ENCODE measurements at regions not wholly inside any gene's neighbourhood (a gene's known extent, or its start where the extent isn't known, plus 50 kb on each side); places are given as distances from the start of the nearest gene placed in this dataset.
"Not testable (repeated sequence)": the region's sequence is repeated elsewhere in the genome, so short reads cannot be mapped to it uniquely, and the experiment has no call there.

DNA sequence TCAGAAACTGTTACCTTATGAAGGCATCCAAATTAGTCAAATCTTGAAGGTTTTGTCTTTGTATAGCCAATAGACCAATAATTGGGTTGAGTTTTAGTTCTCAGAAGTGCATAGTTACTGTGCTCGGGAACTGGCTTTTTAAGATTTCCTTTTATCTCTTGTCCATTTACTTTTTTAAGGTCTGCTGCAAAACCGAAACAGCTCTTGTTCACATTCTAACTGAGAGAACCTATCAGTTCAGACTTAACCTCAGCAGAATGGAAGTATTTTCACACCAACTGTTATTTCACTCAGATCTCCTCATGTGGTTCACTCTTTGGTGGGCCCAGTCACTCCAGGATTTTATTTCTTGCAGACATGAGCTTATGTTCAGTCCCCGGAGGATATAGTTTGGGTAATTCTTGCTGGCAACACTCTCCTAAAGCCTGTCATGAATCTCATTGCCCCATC, 55.5 kb downstream of the TPBG start:
- peak; percentile 9 for DNase-seq (ENCODE audit: low read depth)

DNA sequence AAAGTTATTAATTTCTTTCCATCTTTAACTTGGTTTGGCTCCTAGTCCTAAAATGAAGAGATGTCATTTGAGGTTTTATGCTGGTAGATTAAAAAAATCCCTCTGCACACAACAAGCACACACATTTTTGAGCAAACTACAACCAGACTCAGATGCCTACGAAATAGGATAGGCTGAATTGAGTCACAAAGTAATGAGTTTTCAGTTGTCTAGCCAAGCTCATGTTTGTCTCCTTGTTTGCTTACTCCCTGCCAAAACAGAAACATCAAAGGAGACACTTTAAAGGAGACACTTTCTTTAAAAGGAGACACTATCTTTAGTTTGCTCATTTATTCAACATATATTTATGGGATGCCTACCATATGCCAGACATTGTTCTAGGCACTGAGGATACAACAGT, 56.2 kb downstream of the TPBG start:
- peak; percentile 7 for DNase-seq (ENCODE audit: low read depth)

DNA sequence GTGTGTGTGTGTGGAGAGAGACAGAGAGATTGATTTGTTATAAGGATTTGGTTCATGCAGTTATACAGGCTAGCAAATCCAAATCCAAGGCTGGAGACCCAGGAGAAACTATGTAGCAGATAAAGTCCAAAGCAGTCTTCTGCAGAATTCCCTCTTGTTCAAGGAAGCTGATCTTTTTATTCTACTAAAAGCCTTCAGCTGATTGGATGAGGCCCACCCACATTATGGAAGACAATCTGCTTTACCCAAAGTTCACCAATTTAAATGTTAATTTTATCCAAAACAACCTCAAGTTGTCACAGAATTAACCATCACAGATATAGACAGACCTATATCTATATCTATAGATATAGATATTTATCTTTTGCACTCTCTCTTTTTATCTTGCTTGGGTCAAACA, 67.0 kb downstream of the TPBG start:
- no peak for DNase-seq (ENCODE audit: low read depth)

DNA sequence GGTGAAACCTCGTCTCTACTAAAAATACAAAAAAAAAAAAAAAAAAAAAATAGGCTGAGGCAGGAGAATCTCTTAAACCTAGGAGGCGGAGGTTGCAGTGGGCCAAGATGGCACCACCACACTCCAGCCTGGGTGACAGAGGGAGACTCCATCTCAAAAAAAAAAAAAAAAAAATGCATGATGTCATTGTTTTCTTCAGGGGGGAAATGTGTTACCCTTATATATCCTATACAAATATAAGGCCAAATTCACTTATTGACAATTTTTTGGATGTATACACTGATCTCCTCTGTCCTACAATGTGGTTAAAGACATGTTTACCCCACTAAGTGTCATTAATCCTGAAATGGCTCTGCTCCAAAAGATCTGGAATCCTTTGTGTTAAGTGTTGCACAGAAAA, 73.1 kb downstream of the TPBG start:
- no peak for DNase-seq (ENCODE audit: low read depth)

DNA sequence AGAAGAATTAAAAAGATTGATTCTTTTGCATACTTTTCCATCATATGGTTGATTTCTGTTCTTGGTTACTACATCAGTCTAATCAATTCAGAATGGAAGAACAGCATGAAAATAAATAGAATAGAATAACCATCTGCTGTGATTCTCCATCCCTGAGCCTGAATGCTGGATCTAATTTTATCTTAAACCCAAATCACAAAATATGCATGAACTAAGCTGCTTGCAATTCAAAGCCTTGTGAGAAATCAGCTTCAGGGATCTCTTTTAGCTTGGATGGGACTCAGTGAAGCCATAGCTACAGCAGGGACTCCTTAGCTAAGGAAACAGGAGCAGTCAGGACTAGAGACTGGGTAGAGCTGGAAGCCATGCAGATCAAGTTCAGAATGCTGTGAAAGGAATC, 74.1 kb downstream of the TPBG start:
- no peak for DNase-seq (ENCODE audit: low read depth)

DNA sequence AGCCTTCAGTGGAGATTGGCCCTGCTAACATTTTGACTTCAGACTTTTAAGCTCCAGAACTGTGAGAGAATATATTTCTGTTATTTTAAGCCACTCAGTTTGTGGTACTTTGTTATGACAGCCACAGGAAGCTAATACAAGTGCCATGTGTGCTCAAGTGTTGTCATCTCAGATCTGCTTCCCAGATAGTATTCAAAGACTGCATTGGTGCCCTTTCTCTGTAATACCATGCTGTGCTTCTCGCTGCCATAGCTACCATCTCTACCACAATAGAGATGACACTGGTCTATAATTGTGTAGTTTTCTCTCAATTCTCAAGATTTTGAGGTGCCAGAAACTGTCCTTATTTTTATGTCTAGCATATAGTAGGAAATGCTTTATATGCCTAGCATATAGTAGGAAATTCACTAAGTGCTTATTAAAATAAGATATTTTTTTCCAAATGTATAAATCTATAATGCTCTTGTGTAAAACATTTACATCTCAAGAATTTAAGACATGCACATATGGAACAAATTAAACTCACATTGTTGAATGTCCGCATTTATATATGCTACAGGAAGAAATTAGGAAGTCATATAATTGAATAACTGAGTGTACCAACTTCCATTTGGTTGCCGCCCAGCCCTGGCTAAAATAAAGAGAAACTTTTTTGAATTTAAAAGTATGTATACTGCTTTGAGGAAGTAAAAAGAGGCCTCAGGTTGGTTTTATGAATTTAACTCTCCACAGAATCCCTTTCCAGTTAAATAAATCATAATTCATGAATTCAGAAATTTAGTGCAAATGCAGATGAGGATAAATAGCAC, 77.6 kb downstream of the TPBG start:
- no peak for DNase-seq (ENCODE audit: low read depth)

DNA sequence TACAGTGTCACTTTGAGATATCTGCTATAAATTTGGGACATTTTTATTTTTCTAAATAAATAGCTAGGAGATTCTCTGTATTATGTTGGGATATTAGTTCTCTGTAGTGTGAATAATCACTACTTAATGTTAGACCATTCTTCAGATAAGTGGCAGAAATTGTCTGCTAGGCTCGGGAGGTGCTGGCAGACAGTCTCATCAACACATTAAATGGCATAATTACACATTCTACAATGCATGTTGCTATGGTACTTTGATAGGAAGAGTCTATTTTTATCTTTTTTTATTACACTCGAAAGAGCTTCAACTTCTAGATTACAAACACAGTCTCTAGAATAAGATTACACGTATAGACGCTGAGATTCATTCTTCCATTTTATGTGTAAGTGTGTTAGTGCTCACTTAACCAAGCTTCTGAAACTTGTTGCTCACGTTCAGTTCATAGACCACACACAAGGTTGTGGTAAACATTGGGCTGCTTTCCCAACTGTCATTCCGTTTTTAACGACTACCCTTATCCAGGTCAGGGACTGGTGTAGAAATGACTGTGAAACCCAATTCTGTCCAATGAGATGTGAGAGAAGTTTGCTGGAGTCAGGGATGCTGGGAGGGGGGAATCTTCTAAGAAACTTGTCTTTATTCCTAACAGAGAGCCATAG, 78.6 kb downstream of the TPBG start:
- no peak for DNase-seq (ENCODE audit: low read depth)

DNA sequence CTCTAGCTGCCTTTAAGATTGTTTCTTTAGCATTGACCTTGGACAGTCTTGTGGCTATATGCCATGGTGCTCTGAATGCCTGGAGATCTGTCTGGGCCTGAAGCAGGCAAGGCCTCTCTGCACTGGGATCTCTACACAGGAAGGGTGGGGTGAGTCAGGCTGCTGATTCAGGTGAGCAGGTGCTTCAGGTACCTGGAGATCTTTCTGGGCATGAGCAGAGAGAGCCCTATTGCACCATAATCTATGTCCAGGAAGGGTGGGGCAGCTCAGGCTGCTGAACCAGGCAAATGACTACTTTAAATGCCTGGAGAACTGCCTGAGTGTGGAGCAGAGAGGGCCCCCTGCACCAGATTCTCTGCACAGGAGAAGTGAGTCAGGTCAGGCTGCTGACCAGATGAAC, 94.5 kb downstream of the TPBG start:
- DNase-seq (ENCODE audit: low read depth): no peak

DNA sequence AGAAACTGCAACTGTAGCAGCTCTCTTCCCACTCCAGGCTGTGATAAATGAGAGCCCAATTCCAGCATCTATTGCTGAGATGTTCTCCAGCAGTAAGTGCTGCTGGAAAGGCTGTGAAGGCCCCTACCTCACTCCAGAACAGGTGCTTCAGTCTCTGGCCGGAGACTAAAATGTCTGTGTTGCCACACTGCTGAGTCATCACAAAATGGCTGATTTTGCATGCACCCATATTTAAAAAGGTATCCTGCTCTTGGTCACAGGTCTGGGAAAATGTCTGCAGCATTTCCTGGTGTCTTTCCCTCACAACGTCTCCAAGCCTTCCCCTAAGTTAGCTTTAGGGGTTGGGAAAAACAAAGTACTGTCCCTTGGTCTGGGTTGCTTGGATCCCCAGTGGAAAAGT, 95.1 kb downstream of the TPBG start:
- DNase-seq (ENCODE audit: low read depth): no peak

DNA sequence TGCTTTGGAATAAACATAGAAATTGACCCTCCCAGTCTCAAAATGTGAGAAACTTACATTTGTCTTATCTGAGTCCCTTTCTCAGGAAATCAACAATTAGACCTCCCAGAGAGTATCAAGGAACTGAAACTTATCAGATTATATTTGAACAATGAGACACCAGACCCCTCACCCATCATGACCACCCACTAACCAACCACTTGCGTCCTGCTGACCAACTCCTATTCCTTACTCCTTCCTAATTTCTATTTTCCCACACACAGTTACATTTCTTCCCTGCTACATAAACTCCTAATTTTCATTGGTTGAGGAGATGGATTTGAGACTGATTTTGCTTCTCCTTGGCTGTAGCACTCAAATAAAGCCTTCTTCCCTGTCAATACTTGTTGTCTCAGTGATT, 97.9 kb downstream of the TPBG start:
- no peak for DNase-seq (ENCODE audit: low read depth)

DNA sequence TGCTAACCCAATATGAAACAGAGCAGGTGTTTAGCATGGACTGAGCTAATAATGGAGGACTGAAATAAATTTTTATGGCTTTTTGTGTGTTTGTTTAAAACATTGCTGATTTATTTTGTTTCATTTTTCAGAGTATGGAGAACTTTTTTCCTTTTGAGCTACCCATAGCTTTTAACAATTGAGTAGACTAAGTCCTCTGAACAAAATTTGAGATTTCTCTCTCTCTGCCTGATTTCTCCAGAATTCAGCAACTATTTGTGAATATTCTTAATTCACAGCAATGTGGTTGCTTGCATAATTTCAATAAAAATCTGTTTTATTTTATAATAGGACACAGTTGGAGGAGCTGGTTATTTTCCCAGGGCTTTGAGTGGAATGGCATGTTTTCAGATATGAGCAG, 103.7 kb downstream of the TPBG start:
- no peak for DNase-seq (ENCODE audit: low read depth)

DNA sequence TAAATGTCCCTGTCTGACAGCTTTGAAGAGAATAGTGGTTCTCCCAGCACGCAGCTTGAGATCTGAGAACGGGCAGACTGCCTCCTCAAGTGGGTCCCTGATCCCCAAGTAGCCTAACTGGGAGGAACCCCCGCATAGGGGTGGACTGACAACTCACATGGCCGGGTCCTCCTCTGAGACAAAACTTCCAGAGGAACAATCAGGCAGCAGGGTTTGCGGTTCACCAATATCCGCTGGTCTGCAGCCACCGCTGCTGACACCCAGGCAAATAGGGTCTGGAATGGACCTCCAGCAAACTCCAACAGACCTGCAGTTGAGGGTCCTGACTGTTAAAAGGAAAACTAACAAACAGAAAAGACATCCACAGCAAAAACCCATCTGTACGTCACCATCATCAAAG, 106.5 kb downstream of the TPBG start:
- DNase-seq (ENCODE audit: low read depth): not testable (repeated sequence)

DNA sequence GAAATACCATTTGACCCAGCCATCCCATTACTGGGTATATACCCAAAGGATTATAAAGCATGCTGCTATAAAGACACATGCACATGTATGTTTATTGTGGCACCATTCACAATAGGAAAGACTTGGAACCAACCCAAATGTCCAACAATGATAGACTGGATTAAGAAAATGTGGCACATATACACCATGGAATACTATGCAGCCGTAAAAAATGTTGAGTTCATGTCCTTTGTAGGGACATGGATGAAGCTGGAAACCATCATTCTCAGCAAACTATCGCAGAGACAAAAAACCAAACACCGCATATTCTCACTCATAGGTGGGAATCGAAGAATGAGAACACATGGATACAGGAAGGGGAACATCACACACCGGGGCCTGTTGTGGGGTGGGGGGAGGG, 111.5 kb downstream of the TPBG start:
- DNase-seq (ENCODE audit: low read depth): not testable (repeated sequence)

DNA sequence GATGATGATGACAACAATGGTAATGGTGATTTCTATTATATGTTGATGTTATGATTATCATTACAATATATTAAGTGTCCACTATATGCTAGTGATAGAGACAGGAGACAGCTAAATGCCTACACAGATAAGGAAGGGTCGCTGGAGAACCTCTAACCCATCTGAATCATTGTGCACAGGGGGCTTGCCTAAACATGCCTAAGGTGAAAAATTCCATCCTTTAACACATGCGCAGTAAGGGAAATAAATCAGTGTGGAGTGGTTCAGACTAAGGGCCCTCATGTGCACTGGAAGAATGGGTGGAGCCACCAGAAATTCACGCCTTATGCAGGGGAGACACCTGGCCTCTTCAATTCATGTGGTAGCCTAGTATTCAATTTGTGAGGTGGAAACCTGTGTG, 120.4 kb downstream of the TPBG start:
- DNase-seq (ENCODE audit: low read depth): no peak

DNA sequence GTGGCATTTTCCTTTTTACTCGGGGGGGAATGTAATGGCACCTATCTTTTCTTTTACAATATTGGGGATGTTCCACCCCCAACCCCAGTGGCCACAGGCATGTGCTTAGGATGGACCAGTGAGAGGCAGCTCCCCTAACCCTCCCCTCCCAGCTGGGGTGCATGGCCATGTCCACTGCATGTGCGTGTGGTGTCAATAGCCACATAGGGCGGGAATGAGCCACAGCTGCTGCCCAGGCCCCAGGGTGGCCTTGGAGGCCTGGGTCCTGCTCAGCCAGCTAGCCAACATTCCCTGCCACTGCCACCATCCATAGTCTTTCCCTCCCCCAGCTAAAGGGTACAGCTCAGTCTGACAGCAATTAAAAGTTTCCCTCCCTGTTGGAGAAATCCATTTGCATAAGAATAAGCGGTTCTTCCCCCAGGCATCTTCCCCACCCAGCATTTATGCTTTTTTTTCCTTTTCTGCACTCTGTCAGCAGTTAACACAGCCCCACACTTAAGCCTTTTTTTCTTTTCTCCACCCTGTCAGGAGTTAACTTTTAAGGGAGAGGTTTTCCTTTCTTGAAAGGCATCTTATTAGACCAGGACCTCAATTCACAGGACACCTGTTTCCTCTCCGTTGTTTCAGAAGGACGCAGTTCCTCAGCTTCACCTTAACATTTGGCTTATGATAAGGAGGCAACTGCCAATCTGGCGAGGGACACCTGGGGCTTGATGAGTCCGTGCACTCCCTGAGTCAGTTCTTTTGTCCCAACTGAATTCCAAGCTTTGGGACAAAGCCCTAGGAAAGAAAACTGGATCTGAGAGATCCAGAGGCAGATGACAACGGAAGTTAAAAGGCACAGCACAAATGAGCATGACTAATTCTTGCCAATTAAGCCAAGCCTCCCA, 121.4 kb downstream of the TPBG start:
- no peak for DNase-seq (ENCODE audit: low read depth)

DNA sequence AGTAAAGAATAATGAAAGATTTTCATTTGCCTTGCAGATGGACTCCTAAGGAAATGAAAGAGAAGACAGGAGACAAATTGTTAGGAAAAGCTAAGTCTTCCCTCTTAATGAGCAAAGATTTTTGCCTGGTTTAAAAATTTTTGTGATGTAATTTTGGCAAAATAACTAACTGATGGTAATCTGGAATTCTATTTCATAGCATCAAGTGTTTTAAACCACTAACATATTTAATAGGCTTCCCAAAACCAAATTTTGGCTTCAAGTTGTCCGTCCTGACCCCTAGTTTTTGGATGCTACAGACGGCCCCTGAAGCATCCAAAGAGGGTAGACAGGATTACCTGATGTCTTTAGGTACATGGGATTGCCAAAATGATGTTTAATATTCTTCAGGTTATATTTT, 124.3 kb downstream of the TPBG start:
- no peak for DNase-seq (ENCODE audit: low read depth)

DNA sequence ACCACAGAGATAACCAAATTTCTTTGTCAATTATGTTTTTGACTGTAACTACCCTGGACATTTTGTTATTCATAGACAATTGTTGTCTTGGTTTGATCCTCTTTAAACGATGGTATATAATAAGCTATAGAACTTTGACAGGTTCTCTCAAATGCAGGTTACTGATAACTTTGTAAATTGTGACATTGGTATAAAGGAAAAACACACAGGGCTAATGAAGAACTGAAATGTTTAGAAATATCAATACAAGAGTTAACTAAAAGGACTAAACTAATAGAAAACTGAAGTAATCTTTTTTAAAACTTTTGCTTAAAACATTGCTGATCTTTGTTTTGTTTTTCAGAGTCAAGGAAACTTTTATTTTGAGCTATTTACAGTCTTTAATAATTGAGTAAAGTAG, 124.8 kb downstream of the TPBG start:
- DNase-seq (ENCODE audit: low read depth): no peak

DNA sequence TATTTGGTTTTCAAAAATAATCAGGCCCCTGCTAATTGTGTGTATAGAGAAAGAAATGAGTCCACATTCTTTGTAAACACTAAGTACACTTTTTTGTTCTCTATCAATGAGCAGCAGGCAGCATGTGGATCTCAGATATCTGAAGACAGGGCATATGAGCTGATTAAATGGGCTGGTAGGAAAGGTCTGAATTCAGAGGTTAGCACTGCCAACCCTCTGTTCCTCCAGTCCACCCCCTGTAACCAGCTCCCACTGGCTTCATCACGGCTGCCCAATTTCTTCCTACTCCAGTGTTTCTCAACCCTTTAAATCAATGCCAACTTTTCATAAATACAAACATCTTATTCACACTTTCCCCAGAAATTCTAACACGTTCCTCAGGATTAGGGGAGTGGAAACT, 128.5 kb downstream of the TPBG start:
- no peak for DNase-seq (ENCODE audit: low read depth)

DNA sequence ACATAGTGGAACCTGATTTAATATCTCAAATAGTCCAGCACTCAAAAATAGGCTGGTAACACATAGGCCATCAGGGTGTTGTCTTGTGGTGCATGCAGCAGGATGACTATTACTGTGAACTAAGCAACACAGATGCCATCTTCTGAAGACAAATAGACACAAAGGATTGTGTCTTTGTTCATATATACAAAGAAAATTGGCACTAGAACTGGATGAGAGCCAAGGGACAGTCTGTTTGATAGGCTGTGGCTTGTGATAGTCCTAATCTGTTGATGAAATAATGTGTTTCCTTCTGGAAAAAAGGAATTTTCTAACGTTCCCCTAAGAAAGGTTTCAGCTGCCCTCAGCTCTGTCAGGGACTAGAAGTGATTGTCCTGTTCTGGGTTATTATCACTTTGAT, 129.8 kb downstream of the TPBG start:
- DNase-seq (ENCODE audit: low read depth): no peak

DNA sequence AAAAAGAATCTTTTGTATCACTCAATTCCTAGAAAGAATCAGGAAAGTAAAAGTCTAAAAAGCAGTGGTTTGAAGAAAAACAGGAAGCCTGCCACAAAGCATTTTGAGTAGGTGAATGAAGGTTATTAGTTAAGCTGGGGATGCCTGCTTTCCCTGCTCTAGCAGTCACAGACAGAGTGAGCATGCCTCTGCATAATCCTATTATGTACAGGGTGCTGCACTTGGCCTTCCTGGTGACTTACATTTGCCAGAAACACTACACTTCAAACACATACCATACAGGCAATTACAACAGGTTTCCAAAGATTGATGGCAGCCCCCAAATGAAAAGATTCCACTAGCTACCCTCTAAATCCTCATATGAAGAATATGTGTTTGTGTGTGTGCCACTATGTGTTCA, 130.8 kb downstream of the TPBG start:
- no peak for DNase-seq (ENCODE audit: low read depth)

DNA sequence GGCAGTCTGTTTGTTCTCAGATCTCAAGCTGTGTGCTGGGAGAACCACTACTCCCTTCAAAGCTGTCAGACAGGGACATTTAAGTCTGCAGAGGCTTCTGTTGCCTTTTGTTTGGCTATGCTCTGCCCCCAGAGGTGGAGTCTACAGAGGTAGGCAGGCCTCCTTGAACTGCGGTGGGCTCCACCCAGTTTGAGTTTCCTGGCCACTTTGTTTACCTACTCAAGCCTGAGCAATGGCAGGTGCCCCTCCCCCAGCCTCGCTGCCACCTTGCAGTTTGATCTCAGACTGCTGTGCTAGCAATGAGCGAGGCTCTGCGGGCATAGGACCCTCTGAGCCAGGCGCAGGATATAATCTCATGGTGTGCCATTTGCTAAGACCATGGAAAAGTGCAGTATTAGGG, 138.3 kb downstream of the TPBG start:
- DNase-seq (ENCODE audit: low read depth): not testable (repeated sequence)

DNA sequence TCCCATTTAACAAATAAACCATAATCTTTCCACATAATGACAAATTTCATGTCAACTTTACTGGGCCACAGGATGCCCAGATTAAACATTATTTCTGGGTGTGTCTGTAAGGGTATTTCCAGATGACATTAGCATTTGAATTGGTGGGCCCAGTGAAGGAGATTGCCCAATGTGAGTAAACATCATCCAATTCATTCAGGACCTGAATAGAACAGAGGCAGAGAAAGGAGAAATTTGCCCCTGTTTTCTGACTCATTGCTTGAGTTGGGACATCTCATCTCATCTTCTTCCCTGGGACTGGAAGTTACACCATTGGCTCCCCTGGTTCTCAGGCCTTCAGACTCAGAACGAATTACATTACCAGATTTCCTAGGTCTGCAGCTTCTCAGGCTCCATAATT, 142.9 kb downstream of the TPBG start:
- DNase-seq (ENCODE audit: low read depth): no peak
